Keratinocyte (primary cell): ENCODE measurements at regions not wholly inside any gene's neighbourhood (a gene's known extent, or its start where the extent isn't known, plus 50 kb on each side); places are given as distances from the start of the nearest gene placed in this dataset.

Experiments used
- DNase-seq: peaks from one replicate; pipeline ENCODE4 v3.0.0-alpha.2; 2011; ENCODE audit warnings: low read depth, missing footprints, low spot score
- FAIRE-seq: peaks from 2 replicates; lab custom pipeline; 2011; peaks lifted over from hg19 to GRCh38; lab: Jason Lieb, UNC
- H2AFZ ChIP-seq: 2 replicates; pipeline ENCODE4 v1.6.0; 2012; ENCODE audit warnings: low read length, control low read depth, inconsistent platforms; ENCODE audit not compliant: control insufficient read depth
- H3K27ac ChIP-seq: 2 replicates; pipeline ENCODE4 v1.5.1; 2011; ENCODE audit warnings: low read length; ENCODE audit not compliant: control insufficient read depth, insufficient read depth
- H3K27me3 ChIP-seq: 3 replicates; pipeline ENCODE4 v1.6.0; 2011; ENCODE audit warnings: low read length; ENCODE audit not compliant: control insufficient read depth, insufficient read depth; ENCODE audit errors: extremely low read depth
- H3K36me3 ChIP-seq, 2 experiments: 2 replicates in 1 of 2; 3 replicates in 1 of 2; pipeline ENCODE4 v1.5.1; 2011; ENCODE audit warnings: low read length in 2 of 2, mild to moderate bottlenecking in 1 of 2; ENCODE audit not compliant: control insufficient read depth in 2 of 2, insufficient read depth in 2 of 2; ENCODE audit errors: extremely low read depth in 1 of 2
- H3K4me1 ChIP-seq: 3 replicates; pipeline ENCODE4 v1.5.1; 2011; ENCODE audit warnings: low read length; ENCODE audit not compliant: control insufficient read depth, insufficient read depth; ENCODE audit errors: extremely low read depth
- H3K4me2 ChIP-seq: 3 replicates; pipeline ENCODE4 v1.6.0; 2011; ENCODE audit warnings: low read depth, low read length; ENCODE audit not compliant: control insufficient read depth, insufficient read depth; ENCODE audit errors: extremely low read depth
- H3K4me3 ChIP-seq, 3 experiments: fragments of 200-600 bp in 1 of 3; sonication (generic) in 1 of 3; 2 replicates in 2 of 3; 3 replicates in 1 of 3; pipeline ENCODE4 v1.5.1; 2011 to 2016; ENCODE audit warnings: low read length in 3 of 3, mild to moderate bottlenecking in 3 of 3, control low read depth in 2 of 3, inconsistent platforms in 1 of 3, low read depth in 1 of 3, mixed read lengths in 1 of 3, mixed run types in 1 of 3, moderate library complexity in 1 of 3; ENCODE audit not compliant: control insufficient read depth in 2 of 3, insufficient read depth in 2 of 3; ENCODE audit errors: extremely low read depth in 1 of 3
- H3K79me2 ChIP-seq: 2 replicates; pipeline ENCODE4 v1.6.0; 2012; ENCODE audit warnings: low read length; ENCODE audit not compliant: control insufficient read depth, insufficient read depth
- H3K9ac ChIP-seq: 3 replicates; pipeline ENCODE4 v1.6.0; 2011; ENCODE audit warnings: low read length; ENCODE audit not compliant: control insufficient read depth, insufficient read depth; ENCODE audit errors: extremely low read depth
- H3K9me1 ChIP-seq: 3 replicates; pipeline ENCODE4 v1.6.0; 2011; ENCODE audit warnings: low read length; ENCODE audit not compliant: control insufficient read depth, insufficient read depth; ENCODE audit errors: extremely low read depth
- H3K9me3 ChIP-seq: 2 replicates; pipeline ENCODE4 v1.5.1; 2012; ENCODE audit warnings: low read depth, low read length; ENCODE audit not compliant: control insufficient read depth
- H4K20me1 ChIP-seq: 3 replicates; pipeline ENCODE4 v1.6.0; 2011; ENCODE audit warnings: low read length; ENCODE audit not compliant: control insufficient read depth, insufficient read depth; ENCODE audit errors: extremely low read depth
- EZH2 ChIP-seq: IDR thresholded peaks from one replicate; pipeline ENCODE4 v1.6.1; 2012; ENCODE audit warnings: inconsistent platforms, mild to moderate bottlenecking, low read length, moderate library complexity
- dilution Hi-C: fragments of 300-500 bp; cut with MboI; formaldehyde crosslinking; loops from one replicate; pipeline ENCODE4 v1.7.0; 2020; ENCODE audit warnings: low sequenced_read_pairs; ENCODE audit not compliant: extremely low pct_ligation_motif_present
- TF ChIP-seq, protein P1 (sequence below), 3 experiments: IDR thresholded peaks in 1 of 3; conservative IDR thresholded peaks in 1 of 3; optimal IDR thresholded peaks in 1 of 3; 2 replicates in 2 of 3; 3 replicates in 1 of 3; pipeline versions ENCODE3 to v1.5.1; 2011; ENCODE audit warnings: low read length in 3 of 3, mild to moderate bottlenecking in 3 of 3, moderate library complexity in 2 of 3, control low read depth in 1 of 3, inconsistent platforms in 1 of 3; ENCODE audit not compliant: insufficient read depth in 2 of 3; ENCODE audit errors: extremely low read depth in 1 of 3

DNA sequence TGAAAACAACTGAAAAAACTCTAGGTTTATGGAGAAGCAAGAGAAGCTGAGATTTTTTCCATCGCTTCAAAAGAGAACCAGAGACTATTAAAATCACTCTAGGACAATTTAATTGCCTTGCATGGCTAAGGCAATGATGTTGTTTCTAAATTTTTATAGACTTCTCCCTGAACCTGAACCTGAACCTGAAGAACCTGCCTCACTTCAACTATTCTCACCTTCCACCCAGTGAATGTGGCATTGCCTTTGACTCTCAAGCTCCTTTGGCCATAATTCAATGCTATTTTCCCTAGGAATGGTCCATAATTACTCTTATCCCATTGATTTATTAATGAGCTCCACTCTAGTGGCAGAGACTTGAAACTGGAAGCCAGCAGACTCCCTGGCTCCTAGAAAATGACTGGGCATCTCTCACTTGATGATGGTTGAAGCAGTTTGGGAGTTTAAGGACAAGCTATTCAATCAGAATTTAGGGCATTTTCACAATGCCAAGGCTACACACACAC lies 303.8 kb upstream of the UBE2E3 start:
- dilution Hi-C loops: no loop called here
- Histone ChIP-seq H3K36me3 (no peaks in the 10 kb centered on the region), H3K4me3 (no peak overlapping the region), H4K20me1 (no peaks in the 10 kb centered on the region), H3K9ac (no peak overlapping the region), H3K4me2 (peak overlapping the region; percentile 71), H3K27ac (peak overlapping the region; percentile 45), H3K79me2 (no peaks in the 10 kb centered on the region), H2AFZ (peak overlapping the region; percentile 11), H3K9me3 (no peaks in the 10 kb centered on the region), H3K9me1 (no peaks in the 10 kb centered on the region), H3K27me3 (no peaks in the 10 kb centered on the region), H3K4me1 (peaks cover 35% of the 10 kb centered on the region)
- FAIRE-seq (peak; percentile 79), DNase-seq (no peak)
- TF ChIP-seq, protein P1, sequence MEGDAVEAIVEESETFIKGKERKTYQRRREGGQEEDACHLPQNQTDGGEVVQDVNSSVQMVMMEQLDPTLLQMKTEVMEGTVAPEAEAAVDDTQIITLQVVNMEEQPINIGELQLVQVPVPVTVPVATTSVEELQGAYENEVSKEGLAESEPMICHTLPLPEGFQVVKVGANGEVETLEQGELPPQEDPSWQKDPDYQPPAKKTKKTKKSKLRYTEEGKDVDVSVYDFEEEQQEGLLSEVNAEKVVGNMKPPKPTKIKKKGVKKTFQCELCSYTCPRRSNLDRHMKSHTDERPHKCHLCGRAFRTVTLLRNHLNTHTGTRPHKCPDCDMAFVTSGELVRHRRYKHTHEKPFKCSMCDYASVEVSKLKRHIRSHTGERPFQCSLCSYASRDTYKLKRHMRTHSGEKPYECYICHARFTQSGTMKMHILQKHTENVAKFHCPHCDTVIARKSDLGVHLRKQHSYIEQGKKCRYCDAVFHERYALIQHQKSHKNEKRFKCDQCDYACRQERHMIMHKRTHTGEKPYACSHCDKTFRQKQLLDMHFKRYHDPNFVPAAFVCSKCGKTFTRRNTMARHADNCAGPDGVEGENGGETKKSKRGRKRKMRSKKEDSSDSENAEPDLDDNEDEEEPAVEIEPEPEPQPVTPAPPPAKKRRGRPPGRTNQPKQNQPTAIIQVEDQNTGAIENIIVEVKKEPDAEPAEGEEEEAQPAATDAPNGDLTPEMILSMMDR (optimal IDR thresholded peaks at IDR 0.05 in 1 of 3, IDR thresholded peaks at IDR 0.05 in 1 of 3, conservative IDR thresholded peaks at IDR 0.05 in 1 of 3; ENCODE audit: extremely low read depth in 1 of 3, insufficient read depth in 2 of 3, low read length in 3 of 3): no peak
- no peak for TF ChIP-seq EZH2

DNA sequence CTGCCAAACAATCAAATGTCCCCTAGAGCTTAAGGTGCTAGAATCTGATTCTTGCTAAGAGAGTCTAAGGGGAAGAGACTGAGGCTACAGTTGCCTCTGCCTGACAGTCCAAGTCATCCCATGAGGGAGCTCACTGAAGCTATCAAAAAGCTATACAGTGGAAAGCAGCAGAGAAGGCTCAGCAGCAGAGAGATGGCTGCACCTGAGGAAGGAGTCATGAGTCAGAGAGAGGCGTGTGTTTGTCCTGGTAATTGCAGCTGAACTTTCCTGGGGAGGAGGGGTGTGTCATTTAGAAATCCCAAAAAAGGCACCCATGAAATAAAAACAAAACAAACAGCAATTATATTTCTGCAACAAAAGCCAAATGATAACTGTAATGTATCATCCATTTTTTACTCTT lies 305.2 kb upstream of the UBE2E3 start:
- no peaks in the 10 kb centered on the region for H4K20me1 ChIP-seq
- no peaks in the 10 kb centered on the region for H3K9me3 ChIP-seq
- peak; percentile 93 for FAIRE-seq
- H3K36me3 ChIP-seq: no peaks in the 10 kb centered on the region
- no peaks in the 10 kb centered on the region for H3K27me3 ChIP-seq
- H3K9me1 ChIP-seq: no peaks in the 10 kb centered on the region
- no peak overlapping the region for H3K9ac ChIP-seq
- H3K4me3 ChIP-seq: no peak overlapping the region
- H3K4me2 ChIP-seq: no peak overlapping the region
- peaks cover 35% of the 10 kb centered on the region for H3K4me1 ChIP-seq
- H2AFZ ChIP-seq: no peak overlapping the region
- dilution Hi-C loops: no loop called here
- no peaks in the 10 kb centered on the region for H3K79me2 ChIP-seq
- no peak for TF ChIP-seq EZH2
- TF ChIP-seq, protein P1 (optimal IDR thresholded peaks at IDR 0.05 in 1 of 3, IDR thresholded peaks at IDR 0.05 in 1 of 3, conservative IDR thresholded peaks at IDR 0.05 in 1 of 3; ENCODE audit: extremely low read depth in 1 of 3, insufficient read depth in 2 of 3, low read length in 3 of 3): no peak
- DNase-seq: no peak
- H3K27ac ChIP-seq: no peak overlapping the region
